Fibroblast of the aortic adventitia (primary cell): ENCODE measurements at regions not wholly inside any gene's neighbourhood (a gene's known extent, or its start where the extent isn't known, plus 50 kb on each side); places are given as distances from the start of the nearest gene placed in this dataset.

Experiments
- DNase-seq: peaks from one replicate; pipeline ENCODE4 v3.0.0-alpha.2; 2010; ENCODE audit warnings: low read depth
- H3K4me3 ChIP-seq: 2 replicates; pipeline ENCODE4 v1.5.1; 2011; ENCODE audit warnings: low read depth, mild to moderate bottlenecking, control low read depth, low read length, moderate library complexity
- TF ChIP-seq, protein P1 (sequence below): IDR thresholded peaks from 2 replicates; pipeline ENCODE4 v1.5.1; 2011; ENCODE audit warnings: mild to moderate bottlenecking, low read length, control low read depth, inconsistent platforms; ENCODE audit not compliant: insufficient read depth

DNA sequence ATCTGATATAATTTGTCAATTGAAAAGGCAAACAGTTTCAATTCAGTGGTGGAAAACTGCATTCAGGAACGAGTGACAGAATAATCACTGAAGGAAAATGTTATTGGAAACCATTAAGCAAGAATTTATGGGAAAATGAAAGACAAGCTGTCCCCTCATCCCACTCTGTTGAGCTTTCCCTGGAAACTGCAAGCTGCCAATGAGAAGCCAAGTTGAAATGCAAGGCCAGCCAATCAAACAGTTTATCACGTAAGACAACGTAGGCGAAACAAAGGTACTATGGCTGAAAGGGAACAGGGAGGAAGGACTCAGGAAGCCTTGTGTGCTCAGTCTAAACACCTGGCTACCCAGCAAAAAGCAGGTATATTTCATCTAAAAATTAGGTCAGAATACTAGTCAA is 187.9 kb upstream of the ATP10A start:
- no peak for DNase-seq
- TF ChIP-seq, protein P1, sequence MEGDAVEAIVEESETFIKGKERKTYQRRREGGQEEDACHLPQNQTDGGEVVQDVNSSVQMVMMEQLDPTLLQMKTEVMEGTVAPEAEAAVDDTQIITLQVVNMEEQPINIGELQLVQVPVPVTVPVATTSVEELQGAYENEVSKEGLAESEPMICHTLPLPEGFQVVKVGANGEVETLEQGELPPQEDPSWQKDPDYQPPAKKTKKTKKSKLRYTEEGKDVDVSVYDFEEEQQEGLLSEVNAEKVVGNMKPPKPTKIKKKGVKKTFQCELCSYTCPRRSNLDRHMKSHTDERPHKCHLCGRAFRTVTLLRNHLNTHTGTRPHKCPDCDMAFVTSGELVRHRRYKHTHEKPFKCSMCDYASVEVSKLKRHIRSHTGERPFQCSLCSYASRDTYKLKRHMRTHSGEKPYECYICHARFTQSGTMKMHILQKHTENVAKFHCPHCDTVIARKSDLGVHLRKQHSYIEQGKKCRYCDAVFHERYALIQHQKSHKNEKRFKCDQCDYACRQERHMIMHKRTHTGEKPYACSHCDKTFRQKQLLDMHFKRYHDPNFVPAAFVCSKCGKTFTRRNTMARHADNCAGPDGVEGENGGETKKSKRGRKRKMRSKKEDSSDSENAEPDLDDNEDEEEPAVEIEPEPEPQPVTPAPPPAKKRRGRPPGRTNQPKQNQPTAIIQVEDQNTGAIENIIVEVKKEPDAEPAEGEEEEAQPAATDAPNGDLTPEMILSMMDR: no peak
- no peak overlapping the region for H3K4me3 ChIP-seq

GRCh38 chr15:26049900-26050657 is 187.0 kb upstream of the ATP10A start:
- TF ChIP-seq, protein P1: no peak
- no peak for DNase-seq
- no peak overlapping the region for H3K4me3 ChIP-seq

DNA sequence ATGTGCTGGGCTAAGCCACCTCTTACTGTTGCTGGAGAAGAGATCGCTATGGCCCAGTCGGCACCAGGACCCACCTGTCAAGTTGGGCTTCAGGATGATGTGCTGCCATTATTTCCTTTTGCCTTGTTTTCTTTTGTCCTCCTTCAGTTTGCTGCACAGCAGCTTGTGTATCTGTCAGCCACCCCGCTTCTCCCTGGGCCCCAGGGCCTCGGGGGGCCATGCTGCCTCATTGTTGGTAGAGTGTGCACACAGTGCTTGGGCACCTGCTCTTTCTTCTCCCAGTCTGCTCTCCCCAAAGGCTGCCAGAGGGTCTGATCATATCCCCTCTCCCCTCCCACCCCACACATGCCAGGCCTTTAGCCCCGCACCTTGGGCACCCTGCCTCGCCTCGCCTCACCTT is 185.5 kb upstream of the ATP10A start:
- H3K4me3 ChIP-seq: no peak overlapping the region
- DNase-seq: no peak
- TF ChIP-seq, protein P1: no peak

DNA sequence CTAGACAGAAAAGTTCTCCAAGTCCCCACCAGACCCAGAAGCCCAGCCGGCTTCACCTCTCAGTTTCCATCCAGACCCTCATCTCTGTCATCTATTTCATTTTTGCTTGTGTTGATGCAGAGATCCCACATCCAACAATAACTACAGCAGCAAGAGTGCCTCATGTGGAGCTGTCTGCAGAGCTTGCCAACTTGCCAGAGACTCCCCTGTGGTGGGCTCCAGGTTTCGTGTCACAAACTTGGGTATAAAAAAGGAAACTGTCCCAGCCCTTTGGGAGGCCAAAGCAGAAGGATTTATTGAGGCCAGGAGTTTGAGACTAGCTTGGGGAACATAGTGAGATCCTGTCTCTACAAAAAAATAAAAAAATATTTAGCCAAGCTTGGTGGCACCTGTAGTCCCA is 182.4 kb upstream of the ATP10A start:
- H3K4me3 ChIP-seq: no peak overlapping the region
- DNase-seq: no peak
- TF ChIP-seq, protein P1: no peak

DNA sequence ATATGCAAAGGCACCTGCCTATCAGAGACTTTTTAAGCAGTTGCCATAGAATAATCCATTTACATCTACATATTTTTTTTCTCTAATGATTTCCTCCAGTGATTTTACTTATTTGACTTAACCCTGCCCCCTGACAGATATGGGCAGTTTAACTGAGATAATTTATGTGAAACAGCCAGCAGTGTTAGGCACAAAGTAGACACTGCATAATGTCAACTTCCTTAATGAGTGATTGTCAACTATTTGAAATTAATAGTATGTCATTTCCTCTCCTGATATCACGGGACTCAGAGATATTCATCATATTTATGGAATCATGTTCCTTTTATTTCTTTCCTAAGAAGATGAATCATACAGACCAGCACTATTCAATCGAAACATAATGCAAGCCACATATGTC is 179.9 kb upstream of the ATP10A start:
- no peak overlapping the region for H3K4me3 ChIP-seq
- DNase-seq: no peak
- TF ChIP-seq, protein P1: no peak

DNA sequence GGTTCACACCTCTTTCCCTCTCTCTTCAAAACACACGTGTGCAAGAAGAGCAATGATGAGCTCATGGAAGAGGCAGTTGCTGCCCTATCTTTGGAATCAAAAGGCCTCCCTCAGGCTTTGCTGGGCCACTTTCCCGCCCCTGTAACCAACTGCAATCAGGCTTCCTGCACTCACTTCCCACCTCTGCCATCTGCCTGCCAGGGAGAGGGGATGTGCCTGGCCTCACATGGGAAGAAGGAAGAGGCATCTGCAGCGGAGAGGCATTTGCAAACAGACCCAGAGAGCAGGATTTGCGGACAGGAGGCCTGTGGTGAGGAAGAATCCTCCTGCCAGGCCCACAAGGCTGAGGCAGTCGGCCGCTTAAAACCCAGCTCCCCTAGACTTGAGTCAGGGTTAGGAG is 175.6 kb upstream of the ATP10A start:
- DNase-seq: no peak
- H3K4me3 ChIP-seq: no peak overlapping the region
- TF ChIP-seq, protein P1: no peak

- DNase-seq: peak; percentile 3
- TF ChIP-seq, protein P1: peak; percentile 15
- H3K4me3 ChIP-seq: no peak overlapping the region
Measured at GRCh38 chr15:26037369-26037768, 174.2 kb upstream of the ATP10A start.
